HepG2 (cell line): ENCODE measurements at regions not wholly inside any gene's neighbourhood (a gene's known extent, or its start where the extent isn't known, plus 50 kb on each side); places are given as distances from the start of the nearest gene placed in this dataset.

Experiments used
- ATAC-seq: fragments of 200-7000 bp; cut with Tn5 transposase; 3 replicates; pipeline ENCODE4 v1.9.1; 2020; ENCODE audit warnings: mild to moderate bottlenecking, moderate library complexity
- BruUV-seq: library from RNA; stranded (reverse); fragments of 400-500 nt; replicated peaks from 2 replicates; lab custom pipeline; 2021; lab: Mats Ljungman, UMichigan
- CTCF ChIA-PET: fragments of 300-600 bp; formaldehyde crosslinking; extraction: SDS; loops from one replicate; lab custom pipeline; 2021; ENCODE audit warnings: low total read pairs, inconsistent platforms, low intra/inter-chr PET ratio; lab: Yijun Ruan, JAX
- POLR2A ChIA-PET: fragments of 350-600 bp; sonication (Branson Sonifier 250); formaldehyde crosslinking; loops from one replicate; lab custom pipeline; 2020; ENCODE audit warnings: antibody characterized with exemption, inconsistent platforms; lab: Yijun Ruan, JAX
- DNase-seq: peaks from one replicate; pipeline ENCODE4 v3.0.0-alpha.2; 2015; ENCODE audit warnings: low spot score
- FAIRE-seq: peaks from 3 replicates; lab custom pipeline; 2011; peaks lifted over from hg19 to GRCh38; lab: Jason Lieb, UNC
- H2AFZ ChIP-seq: one replicate; pipeline ENCODE4 v1.6.1; 2011; ENCODE audit warnings: low read length, inconsistent platforms
- H3K27ac ChIP-seq: fragments of 300-600 bp; 3 replicates; pipeline ENCODE4 v1.8.0; 2011; ENCODE audit warnings: mixed run types, mild to moderate bottlenecking, mixed read lengths, low read length, inconsistent platforms; ENCODE audit not compliant: insufficient read depth; ENCODE audit errors: extremely low read length
- H3K27me3 ChIP-seq, 2 experiments: fragments of 200-600 bp in 1 of 2; 2 replicates in 1 of 2; 3 replicates in 1 of 2; pipeline versions ENCODE4 v1.6.0 to v1.8.0; 2011; ENCODE audit warnings: low read length in 2 of 2, mild to moderate bottlenecking in 2 of 2, moderate library complexity in 2 of 2, inconsistent platforms in 1 of 2; ENCODE audit not compliant: insufficient read depth in 2 of 2, control insufficient read depth in 1 of 2
- H3K36me3 ChIP-seq, 2 experiments: fragments of 200-600 bp in 1 of 2; replicated peaks in 1 of 2; 2 replicates in 1 of 2; 3 replicates in 1 of 2; pipeline versions ENCODE4 v1.5.1 to v1.8.0; 2011; ENCODE audit warnings: low read length in 2 of 2, inconsistent platforms in 1 of 2; ENCODE audit not compliant: insufficient read depth in 2 of 2, control insufficient read depth in 1 of 2
- H3K4me1 ChIP-seq: 2 replicates; pipeline ENCODE4 v1.5.1; 2012; ENCODE audit warnings: low read length, inconsistent platforms; ENCODE audit not compliant: insufficient read depth
- H3K4me2 ChIP-seq: 2 replicates; pipeline ENCODE4 v1.6.0; 2011; ENCODE audit warnings: low read depth, low read length, inconsistent platforms
- H3K4me3 ChIP-seq, 3 experiments: fragments of 200-600 bp in 1 of 3; sonication (generic), shearing (Covaris generic) in 1 of 3; replicated peaks in 1 of 3; 2 replicates each; pipeline ENCODE4 v1.5.1; 2011 to 2016; ENCODE audit warnings: low read length in 3 of 3, inconsistent platforms in 2 of 3, low read depth in 2 of 3, mild to moderate bottlenecking in 2 of 3, control low read depth in 1 of 3, mixed read lengths in 1 of 3; ENCODE audit not compliant: insufficient read depth in 1 of 3
- H3K79me2 ChIP-seq: one replicate; pipeline ENCODE4 v1.6.1; 2011; ENCODE audit warnings: low read length, inconsistent platforms; ENCODE audit not compliant: insufficient read depth
- H3K9ac ChIP-seq: 2 replicates; pipeline ENCODE4 v1.6.0; 2011; ENCODE audit warnings: mild to moderate bottlenecking, low read depth, low read length, inconsistent platforms; ENCODE audit not compliant: insufficient read depth
- H3K9me3 ChIP-seq: 2 replicates; pipeline ENCODE4 v1.5.1; 2012; ENCODE audit warnings: mild to moderate bottlenecking, low read length
- H4K20me1 ChIP-seq: 2 replicates; pipeline ENCODE4 v1.6.0; 2011; ENCODE audit warnings: inconsistent platforms, mild to moderate bottlenecking, low read length, moderate library complexity; ENCODE audit not compliant: insufficient read depth
- BCL6 ChIP-seq: IDR thresholded peaks from 2 replicates; pipeline ENCODE4 v1.6.1; 2016; ENCODE audit warnings: missing genetic modification reagents, missing compliant biosample characterization
- FLYWCH1 ChIP-seq: sonication (generic); formaldehyde crosslinking; IDR thresholded peaks from 2 replicates; pipeline ENCODE4 v1.8.1; 2023; ENCODE audit warnings: mild to moderate bottlenecking, missing genetic modification reagents
- KAT7 ChIP-seq: IDR thresholded peaks from 2 replicates; pipeline ENCODE4 v1.6.1; 2018; ENCODE audit warnings: borderline replicate concordance, missing compliant biosample characterization
- MED13 ChIP-seq: sonication (generic); formaldehyde crosslinking; IDR thresholded peaks from 2 replicates; pipeline ENCODE4 v1.5.0; 2020; ENCODE audit warnings: missing genetic modification reagents
- TOPORS ChIP-seq: sonication (generic); formaldehyde crosslinking; IDR thresholded peaks from 2 replicates; pipeline ENCODE4 v1.8.0; 2023; ENCODE audit warnings: mild to moderate bottlenecking, missing genetic modification reagents
- WGBS: methylation state at CpG from one replicate; pipeline ENCODE4 v1.1.6; 2017; ENCODE audit warnings: low lambda C conversion rate; 5-methylcytosine and 5-hydroxymethylcytosine counted together
- in situ Hi-C: cut with HindIII; loops from 2 replicates; pipeline ENCODE4 v1.10.0; 2017; ENCODE audit warnings: low pct_unique_long_range_greater_than_20kb; ENCODE audit not compliant: extremely low pct_ligation_motif_present
- intact Hi-C: fragments of 100-400 bp; cut with micrococcal nuclease; formaldehyde crosslinking; loops from one replicate; pipeline ENCODE4 v1.10.0; 2022; ENCODE audit not compliant: unreplicated experiment

GRCh38 chr2:166671801-166672200, 177.8 kb upstream of the SCN7A start:
- H3K4me1 ChIP-seq: no peaks in the 10 kb centered on the region

GRCh38 chr2:166671235-166671634, 177.2 kb upstream of the SCN7A start:
- H3K4me2 ChIP-seq: no peak overlapping the region
- TF ChIP-seq TOPORS (no peak), FLYWCH1 (no peak)
- TF ChIP-seq, all 625 proteins: peak for 0
- Histone ChIP-seq H3K4me3 (no peak overlapping the region), H3K36me3 (no peaks in the 10 kb centered on the region), H3K79me2 (no peaks in the 10 kb centered on the region), H3K9me3 (no peaks in the 10 kb centered on the region), H2AFZ (no peak overlapping the region), H3K27me3 (no peaks in the 10 kb centered on the region), H4K20me1 (no peaks in the 10 kb centered on the region), H3K4me1 (no peaks in the 10 kb centered on the region), H3K9ac (no peak overlapping the region), H3K27ac (no peak overlapping the region)
- POLR2A ChIA-PET: no interaction called here
- intact Hi-C loops (no loop called here), in situ Hi-C loops (no loop called here)
- no peak for DNase-seq
- CTCF ChIA-PET: no interaction called here
- WGBS: 2% methylated on average over 2 of the region's 2 CpGs
- no TSS peak for BruUV-seq
- no peak for ATAC-seq
- no peak for FAIRE-seq

More at GRCh38 chr2:166671801-166672200, 177.8 kb upstream of the SCN7A start:
- no peak for TF ChIP-seq BCL6 (CRISPR knock-in tag)
- no peak for TF ChIP-seq MED13 (CRISPR knock-in tag)
- TF ChIP-seq KAT7 (CRISPR knock-in tag): no peak
- TF ChIP-seq, all 625 proteins: peak for 0
- in situ Hi-C loops: no loop called here
- intact Hi-C loops: no loop called here
- Histone ChIP-seq H3K27me3 (no peaks in the 10 kb centered on the region), H3K79me2 (no peaks in the 10 kb centered on the region), H3K9me3 (no peaks in the 10 kb centered on the region), H3K4me2 (no peak overlapping the region), H3K9ac (no peak overlapping the region), H3K4me3 (no peak overlapping the region), H2AFZ (no peak overlapping the region), H4K20me1 (no peaks in the 10 kb centered on the region), H3K27ac (no peak overlapping the region), H3K36me3 (no peaks in the 10 kb centered on the region)
- POLR2A ChIA-PET: no interaction called here
- no peak for FAIRE-seq
- BruUV-seq: no TSS peak
- DNase-seq: no peak
- CTCF ChIA-PET: no interaction called here
- no peak for ATAC-seq
- WGBS: 0% methylated on average over 1 of the region's 1 CpG
